ENCODE measurements at regions not wholly inside any gene's neighbourhood (a gene's known extent, or its start where the extent isn't known, plus 50 kb on each side); places are given as distances from the start of the nearest gene placed in this dataset.

GRCh38 chr18:57202881-57203280 lies 56.0 kb downstream of the BOD1L2 start:
- DNase-seq = no peak

GRCh38 chr18:57205641-57206040 lies 58.8 kb downstream of the BOD1L2 start:
- no peak for DNase-seq

- DNase-seq = no peak
These were observed 60.4 kb downstream of the BOD1L2 start for GRCh38 chr18:57207124-57207916.

GRCh38 chr18:57208047-57208446 lies 61.2 kb downstream of the BOD1L2 start:
- DNase-seq = no peak

GRCh38 chr18:57209713-57210106 lies 62.8 kb downstream of the BOD1L2 start:
- no peak for DNase-seq

GRCh38 chr18:57210107-57210715 lies 63.3 kb downstream of the BOD1L2 start:
- peak in 1 of 2 donors; percentile 25 for DNase-seq

GRCh38 chr18:57210716-57211411 lies 64.0 kb downstream of the BOD1L2 start:
- DNase-seq = no peak

GRCh38 chr18:57211412-57211750 lies 64.5 kb downstream of the BOD1L2 start:
- no peak for DNase-seq

- DNase-seq = no peak
These were observed 64.9 kb downstream of the BOD1L2 start for GRCh38 chr18:57211776-57212175.

GRCh38 chr18:57212678-57213077 lies 65.8 kb downstream of the BOD1L2 start:
- DNase-seq = no peak

GRCh38 chr18:57214976-57215375 lies 68.1 kb downstream of the BOD1L2 start:
- no peak for DNase-seq

- DNase-seq = no peak
These were observed 71.4 kb downstream of the BOD1L2 start for GRCh38 chr18:57218281-57218680.

GRCh38 chr18:57219964-57220363 lies 73.1 kb downstream of the BOD1L2 start:
- no peak for DNase-seq

- DNase-seq = no peak
These were observed 73.6 kb downstream of the BOD1L2 start for GRCh38 chr18:57220480-57220879.

GRCh38 chr18:57220930-57221483 lies 74.1 kb downstream of the BOD1L2 start:
- no peak for DNase-seq

- DNase-seq = no peak
These were observed 76.4 kb downstream of the BOD1L2 start for GRCh38 chr18:57223144-57223870.

- DNase-seq = no peak
These were observed 84.1 kb downstream of the BOD1L2 start for GRCh38 chr18:57230861-57231585.

- DNase-seq = peak in 1 of 2 donors; percentile 20
These were observed 85.0 kb downstream of the BOD1L2 start for GRCh38 chr18:57231864-57232263.

- no peak for DNase-seq
These were observed 87.5 kb downstream of the BOD1L2 start for GRCh38 chr18:57234346-57234745.

GRCh38 chr18:57241869-57242268 lies 95.0 kb downstream of the BOD1L2 start:
- no peak for DNase-seq

GRCh38 chr18:57242285-57242684 lies 95.4 kb downstream of the BOD1L2 start:
- DNase-seq = no peak

GRCh38 chr18:57243624-57244179 lies 96.8 kb downstream of the BOD1L2 start:
- DNase-seq = no peak
